Gastroesophageal sphincter (tissue), 3 donors: ENCODE measurements at regions not wholly inside any gene's neighbourhood (a gene's known extent, or its start where the extent isn't known, plus 50 kb on each side); places are given as distances from the start of the nearest gene placed in this dataset.

Source experiments
- CTCF ChIP-seq, 4 experiments: fragments of 200-600 bp in 2 of 4; fragments of 450-650 bp in 2 of 4; sonication (generic) in 1 of 4; IDR thresholded peaks; one replicate each; pipeline ENCODE4 v1.5.1; 2017 to 2019; ENCODE audit warnings: antibody characterized with exemption in 4 of 4, mild to moderate bottlenecking in 2 of 4, moderate library complexity in 2 of 4
- EP300 ChIP-seq: sonication (generic); formaldehyde crosslinking; IDR thresholded peaks from one replicate; pipeline ENCODE4 v1.6.1; 2017; ENCODE audit warnings: antibody characterized with exemption, mild to moderate bottlenecking
- POLR2AphosphoS5 ChIP-seq: sonication (generic); formaldehyde crosslinking; IDR thresholded peaks from one replicate; pipeline ENCODE4 v1.6.1; 2017; ENCODE audit warnings: antibody characterized with exemption

GRCh38 chr1:219269171-219269570 is 95.5 kb downstream of the LYPLAL1 start:
- TF ChIP-seq CTCF (IDR thresholded peaks at IDR 0.05), result no peak
- TF ChIP-seq EP300, result no peak
- no peak for TF ChIP-seq POLR2AphosphoS5
